ENCODE measurements at regions not wholly inside any gene's neighbourhood (a gene's known extent, or its start where the extent isn't known, plus 50 kb on each side); places are given as distances from the start of the nearest gene placed in this dataset.
"Not testable (repeated sequence)": the region's sequence is repeated elsewhere in the genome, so short reads cannot be mapped to it uniquely, and the experiment has no call there.

DNA sequence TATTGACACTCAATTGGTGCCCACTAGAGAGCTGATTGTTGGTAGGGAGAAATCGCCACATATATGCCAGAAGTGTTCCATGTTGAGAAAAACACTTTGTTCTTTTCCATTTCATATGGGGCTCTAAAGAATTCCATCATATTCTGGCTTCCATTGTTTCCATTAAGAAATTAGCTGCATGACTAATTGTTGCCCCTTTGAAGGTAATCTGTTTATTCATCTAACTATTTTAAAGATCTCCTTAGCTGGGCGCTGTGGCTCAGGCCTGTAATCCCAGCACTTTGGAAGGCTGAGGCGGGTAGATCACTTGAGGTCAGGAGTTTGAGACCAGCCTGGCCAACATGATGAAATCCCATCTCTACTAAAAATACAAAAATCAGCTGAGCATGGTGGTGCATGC lies 109.9 kb downstream of the MRPL14 start:
- TF ChIP-seq, protein P1, sequence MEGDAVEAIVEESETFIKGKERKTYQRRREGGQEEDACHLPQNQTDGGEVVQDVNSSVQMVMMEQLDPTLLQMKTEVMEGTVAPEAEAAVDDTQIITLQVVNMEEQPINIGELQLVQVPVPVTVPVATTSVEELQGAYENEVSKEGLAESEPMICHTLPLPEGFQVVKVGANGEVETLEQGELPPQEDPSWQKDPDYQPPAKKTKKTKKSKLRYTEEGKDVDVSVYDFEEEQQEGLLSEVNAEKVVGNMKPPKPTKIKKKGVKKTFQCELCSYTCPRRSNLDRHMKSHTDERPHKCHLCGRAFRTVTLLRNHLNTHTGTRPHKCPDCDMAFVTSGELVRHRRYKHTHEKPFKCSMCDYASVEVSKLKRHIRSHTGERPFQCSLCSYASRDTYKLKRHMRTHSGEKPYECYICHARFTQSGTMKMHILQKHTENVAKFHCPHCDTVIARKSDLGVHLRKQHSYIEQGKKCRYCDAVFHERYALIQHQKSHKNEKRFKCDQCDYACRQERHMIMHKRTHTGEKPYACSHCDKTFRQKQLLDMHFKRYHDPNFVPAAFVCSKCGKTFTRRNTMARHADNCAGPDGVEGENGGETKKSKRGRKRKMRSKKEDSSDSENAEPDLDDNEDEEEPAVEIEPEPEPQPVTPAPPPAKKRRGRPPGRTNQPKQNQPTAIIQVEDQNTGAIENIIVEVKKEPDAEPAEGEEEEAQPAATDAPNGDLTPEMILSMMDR (IDR thresholded peaks at IDR 0.05) = not testable (repeated sequence)
- not testable (repeated sequence) for TF ChIP-seq POLR2AphosphoS5 (IDR thresholded peaks at IDR 0.05)

All from breast epithelium (tissue), 3 donors.